D721Med (cell line): ENCODE measurements at regions not wholly inside any gene's neighbourhood (a gene's known extent, or its start where the extent isn't known, plus 50 kb on each side); places are given as distances from the start of the nearest gene placed in this dataset.

ENCODE experiments used
- DNase-seq: peaks from one replicate; pipeline ENCODE4 v3.0.0; 2011; ENCODE audit warnings: low spot score; ENCODE audit not compliant: insufficient read length
- FAIRE-seq: peaks from 2 replicates; lab custom pipeline; 2011; peaks lifted over from hg19 to GRCh38; lab: Jason Lieb, UNC
- TF ChIP-seq, protein P1 (sequence below): IDR thresholded peaks from 2 replicates; pipeline ENCODE4 v1.5.1; 2012; ENCODE audit warnings: mild to moderate bottlenecking, control low read depth; ENCODE audit not compliant: insufficient read depth; ENCODE audit errors: missing control alignments

GRCh38 chr3:61451841-61452240 lies 109.5 kb upstream of the PTPRG start:
- TF ChIP-seq, protein P1, sequence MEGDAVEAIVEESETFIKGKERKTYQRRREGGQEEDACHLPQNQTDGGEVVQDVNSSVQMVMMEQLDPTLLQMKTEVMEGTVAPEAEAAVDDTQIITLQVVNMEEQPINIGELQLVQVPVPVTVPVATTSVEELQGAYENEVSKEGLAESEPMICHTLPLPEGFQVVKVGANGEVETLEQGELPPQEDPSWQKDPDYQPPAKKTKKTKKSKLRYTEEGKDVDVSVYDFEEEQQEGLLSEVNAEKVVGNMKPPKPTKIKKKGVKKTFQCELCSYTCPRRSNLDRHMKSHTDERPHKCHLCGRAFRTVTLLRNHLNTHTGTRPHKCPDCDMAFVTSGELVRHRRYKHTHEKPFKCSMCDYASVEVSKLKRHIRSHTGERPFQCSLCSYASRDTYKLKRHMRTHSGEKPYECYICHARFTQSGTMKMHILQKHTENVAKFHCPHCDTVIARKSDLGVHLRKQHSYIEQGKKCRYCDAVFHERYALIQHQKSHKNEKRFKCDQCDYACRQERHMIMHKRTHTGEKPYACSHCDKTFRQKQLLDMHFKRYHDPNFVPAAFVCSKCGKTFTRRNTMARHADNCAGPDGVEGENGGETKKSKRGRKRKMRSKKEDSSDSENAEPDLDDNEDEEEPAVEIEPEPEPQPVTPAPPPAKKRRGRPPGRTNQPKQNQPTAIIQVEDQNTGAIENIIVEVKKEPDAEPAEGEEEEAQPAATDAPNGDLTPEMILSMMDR = no peak
- DNase-seq (no peak), FAIRE-seq (no peak)

DNA sequence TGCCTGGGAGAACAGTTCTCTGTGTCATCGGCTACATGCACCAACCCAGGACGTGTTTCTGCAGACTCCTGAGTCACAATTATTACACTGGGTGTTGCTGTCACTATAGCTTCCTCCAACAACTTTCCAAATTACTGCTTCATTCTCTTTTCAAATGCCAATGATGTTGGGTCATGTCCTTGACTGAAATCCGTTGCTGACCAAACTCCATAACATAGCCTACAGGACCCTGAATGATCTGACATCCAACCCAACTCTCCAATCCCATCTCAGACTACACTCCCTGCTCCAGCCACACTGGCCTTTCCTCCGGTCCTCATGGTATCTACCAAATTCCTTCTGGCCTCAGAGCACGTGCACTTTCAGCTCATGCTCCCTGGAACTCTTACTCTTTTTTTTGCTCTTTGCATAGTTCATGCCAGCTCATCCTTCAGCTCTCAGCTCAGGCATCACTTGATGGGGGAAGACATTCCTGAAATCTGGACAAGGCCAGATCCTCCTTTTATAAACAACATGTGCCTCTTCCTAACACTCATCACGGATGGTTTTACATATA lies 108.8 kb upstream of the PTPRG start:
- TF ChIP-seq, protein P1 = no peak
- FAIRE-seq (no peak), DNase-seq (no peak)

DNA sequence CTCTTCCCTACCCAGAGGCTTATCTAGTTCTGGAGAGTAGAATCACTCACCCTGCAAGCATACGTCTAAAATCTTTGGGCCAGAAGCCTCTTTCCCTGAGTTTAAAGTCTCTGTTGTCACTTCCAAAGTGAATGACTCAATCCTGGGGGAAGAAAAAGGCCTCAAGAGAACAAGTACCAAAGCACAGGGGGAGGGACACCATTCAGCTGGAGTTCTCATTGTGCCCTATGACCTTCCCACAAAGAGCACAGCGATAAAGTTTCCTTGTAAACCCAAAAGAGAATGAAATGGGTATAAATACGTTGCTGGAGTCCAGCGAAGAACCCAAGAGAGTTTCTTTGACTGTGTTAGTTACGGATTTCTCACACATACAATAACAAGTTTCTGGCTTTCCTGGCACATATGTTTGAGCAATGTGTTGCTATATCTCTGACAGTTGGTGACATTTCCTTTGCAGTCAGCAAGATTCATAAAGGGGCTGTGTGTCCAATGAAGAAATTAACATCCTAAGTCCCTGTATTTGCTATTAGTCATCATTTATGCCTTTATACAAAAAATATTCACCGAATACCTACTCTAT lies 107.3 kb upstream of the PTPRG start:
- TF ChIP-seq, protein P1 = no peak
- DNase-seq (no peak), FAIRE-seq (no peak)

DNA sequence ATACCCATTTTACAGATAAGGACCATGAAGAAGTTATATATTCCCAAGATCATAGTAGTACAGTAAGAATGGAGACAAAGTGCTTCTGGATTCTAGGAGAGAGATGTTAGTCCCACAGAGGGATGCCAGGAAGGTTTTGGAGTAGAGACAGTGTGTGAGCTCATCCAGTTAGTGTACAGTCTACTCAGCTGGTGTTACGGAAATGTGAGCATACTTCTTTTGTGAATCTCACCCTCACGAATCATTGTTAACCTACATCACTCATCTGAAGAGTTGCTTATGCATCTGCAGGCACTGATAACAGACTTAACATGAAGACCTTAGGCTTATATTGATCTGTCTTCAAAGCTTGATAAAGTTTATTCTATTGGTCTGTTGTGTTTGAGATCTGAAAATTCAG lies 106.6 kb upstream of the PTPRG start:
- DNase-seq (no peak), FAIRE-seq (no peak)
- TF ChIP-seq, protein P1 = no peak

DNA sequence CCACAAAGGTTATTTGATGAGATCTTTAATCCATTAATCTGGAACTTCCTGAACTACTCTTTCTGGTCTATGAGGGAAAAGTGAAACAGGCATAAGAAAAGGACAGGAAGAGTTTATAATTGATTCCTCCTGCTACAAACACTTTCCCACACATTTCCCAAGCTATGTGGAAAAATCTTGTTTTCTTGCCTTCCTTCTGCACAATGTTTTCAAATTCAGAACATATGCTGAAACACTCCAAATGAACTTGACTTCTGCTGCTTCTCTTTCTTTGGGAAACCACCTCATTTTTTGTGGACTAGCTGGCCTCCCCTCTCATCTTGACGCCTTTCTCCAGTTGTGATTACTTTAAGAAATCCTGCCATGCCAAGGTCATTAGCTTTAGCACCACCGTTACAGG lies 100.7 kb upstream of the PTPRG start:
- TF ChIP-seq, protein P1 = no peak
- no peak for DNase-seq
- no peak for FAIRE-seq

DNA sequence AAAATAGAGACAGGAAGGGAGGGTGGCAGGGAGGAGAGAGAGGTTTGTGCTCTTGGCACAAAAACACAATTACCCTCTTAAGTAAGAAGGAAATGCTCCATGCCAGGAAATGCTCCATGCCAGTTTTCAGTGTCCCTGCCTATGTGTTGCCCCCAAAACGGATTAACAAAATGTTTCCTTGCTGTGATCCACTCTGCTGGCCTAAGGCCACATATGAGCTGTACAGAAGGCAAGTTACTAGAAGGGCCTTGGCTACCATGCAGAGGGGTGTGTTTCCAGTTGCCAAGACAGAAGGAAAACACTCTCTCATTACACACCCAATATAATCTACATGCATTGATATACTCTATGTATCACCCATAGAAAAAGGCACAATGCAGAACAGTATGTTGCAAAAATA lies 98.2 kb upstream of the PTPRG start:
- DNase-seq = no peak
- FAIRE-seq = no peak
- TF ChIP-seq, protein P1 = no peak

DNA sequence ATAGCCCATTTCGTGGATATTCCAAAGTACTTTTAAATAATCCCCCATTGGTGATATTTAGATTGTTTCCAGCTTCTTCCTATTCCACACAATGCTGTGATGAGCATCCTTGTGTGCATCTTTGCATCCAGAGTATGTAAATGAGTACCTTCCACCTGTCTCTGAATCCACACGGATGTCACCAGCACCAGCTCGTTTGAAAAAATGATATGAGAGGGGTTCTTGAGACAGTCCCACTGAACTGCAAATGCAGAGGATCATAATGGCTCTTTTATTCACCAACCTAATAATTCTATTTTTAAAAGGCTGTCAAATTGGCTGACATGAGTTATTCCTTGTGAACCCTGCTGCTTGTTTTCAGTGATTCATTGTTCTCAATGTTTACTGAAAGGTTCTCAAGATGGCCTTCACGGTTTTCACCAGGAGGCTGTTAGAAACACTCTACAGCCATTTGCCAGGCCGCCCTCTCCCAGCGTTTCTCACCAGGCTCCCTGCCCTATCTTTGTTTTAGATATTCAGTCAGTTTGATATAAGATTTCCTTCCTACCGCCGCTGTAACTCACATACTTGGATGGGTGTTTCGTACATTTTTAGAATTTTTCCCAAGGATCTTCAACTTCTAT lies 96.7 kb upstream of the PTPRG start:
- FAIRE-seq (no peak), DNase-seq (no peak)
- TF ChIP-seq, protein P1 = no peak
